ENCODE measurements at regions not wholly inside any gene's neighbourhood (a gene's known extent, or its start where the extent isn't known, plus 50 kb on each side); places are given as distances from the start of the nearest gene placed in this dataset.

DNA sequence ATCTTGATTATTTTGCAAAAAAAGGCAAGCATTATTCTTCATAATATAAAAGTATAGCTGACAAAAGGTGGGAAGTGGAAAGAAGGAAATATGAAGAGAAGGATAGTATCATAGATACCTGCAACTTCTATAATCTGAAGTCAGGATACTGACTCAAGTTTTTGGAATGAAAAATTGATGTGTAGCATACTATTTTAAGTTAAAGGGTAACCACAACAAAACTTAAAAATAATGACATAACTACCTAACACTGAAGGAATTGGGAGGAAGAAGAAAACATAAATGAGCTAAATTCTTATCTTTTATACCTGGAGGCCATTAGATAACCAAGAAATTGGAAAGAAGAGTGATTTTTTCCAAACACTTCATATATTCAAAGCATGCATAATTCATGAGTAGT is 51.8 kb upstream of the TLE1 start:
- Histone ChIP-seq H3K4me3 (ENCODE audit: low read length in 3 of 3) (no peak overlapping the region), H3K36me3 (ENCODE audit: control insufficient read depth in 2 of 3, insufficient read depth in 3 of 3, low read length in 3 of 3) (no peaks in the 10 kb centered on the region), H3K27me3 (ENCODE audit: control insufficient read depth, insufficient read depth, low read length) (no peaks in the 10 kb centered on the region), H3K4me1 (ENCODE audit: control insufficient read depth in 2 of 3, insufficient read depth in 2 of 3, low read depth in 1 of 3, low read length in 3 of 3) (no peaks in the 10 kb centered on the region), H3K27ac (ENCODE audit: low read depth in 2 of 2, low read length in 2 of 2) (no peak overlapping the region), H3K9ac (ENCODE audit: low read length in 3 of 3) (no peak overlapping the region), H3K9me3 (ENCODE audit: control insufficient read depth in 2 of 3, insufficient read depth in 1 of 3, low read length in 3 of 3) (no peaks in the 10 kb centered on the region)
- intact Hi-C loops (cut with DNase I) = no loop called here
- FAIRE-seq (no peak), DNase-seq (no peak)
- TF ChIP-seq, protein P1, sequence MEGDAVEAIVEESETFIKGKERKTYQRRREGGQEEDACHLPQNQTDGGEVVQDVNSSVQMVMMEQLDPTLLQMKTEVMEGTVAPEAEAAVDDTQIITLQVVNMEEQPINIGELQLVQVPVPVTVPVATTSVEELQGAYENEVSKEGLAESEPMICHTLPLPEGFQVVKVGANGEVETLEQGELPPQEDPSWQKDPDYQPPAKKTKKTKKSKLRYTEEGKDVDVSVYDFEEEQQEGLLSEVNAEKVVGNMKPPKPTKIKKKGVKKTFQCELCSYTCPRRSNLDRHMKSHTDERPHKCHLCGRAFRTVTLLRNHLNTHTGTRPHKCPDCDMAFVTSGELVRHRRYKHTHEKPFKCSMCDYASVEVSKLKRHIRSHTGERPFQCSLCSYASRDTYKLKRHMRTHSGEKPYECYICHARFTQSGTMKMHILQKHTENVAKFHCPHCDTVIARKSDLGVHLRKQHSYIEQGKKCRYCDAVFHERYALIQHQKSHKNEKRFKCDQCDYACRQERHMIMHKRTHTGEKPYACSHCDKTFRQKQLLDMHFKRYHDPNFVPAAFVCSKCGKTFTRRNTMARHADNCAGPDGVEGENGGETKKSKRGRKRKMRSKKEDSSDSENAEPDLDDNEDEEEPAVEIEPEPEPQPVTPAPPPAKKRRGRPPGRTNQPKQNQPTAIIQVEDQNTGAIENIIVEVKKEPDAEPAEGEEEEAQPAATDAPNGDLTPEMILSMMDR (IDR thresholded peaks at IDR 0.05; ENCODE audit: borderline replicate concordance, extremely low read depth, insufficient read depth) = no peak

DNA sequence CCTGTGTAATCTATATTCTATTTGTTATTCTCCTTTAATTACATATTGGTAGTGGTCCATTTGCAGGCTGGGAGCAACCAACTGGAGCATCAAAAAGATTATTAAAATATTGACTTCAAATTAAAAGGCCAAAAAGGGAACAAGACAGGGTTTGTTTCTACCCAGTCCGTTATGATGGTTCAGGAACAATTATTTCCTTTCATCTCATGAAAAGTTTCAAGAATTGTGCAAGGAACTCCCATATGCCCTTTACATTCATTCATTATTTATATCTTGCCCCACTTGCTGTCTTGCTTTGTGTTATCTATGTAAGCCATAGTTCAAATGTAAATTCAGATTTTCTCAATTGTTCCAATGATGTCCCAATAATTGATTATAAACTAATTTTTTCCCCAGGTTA is 58.7 kb upstream of the TLE1 start:
- H3K4me3 ChIP-seq (ENCODE audit: low read length in 3 of 3) = no peak overlapping the region
- H3K36me3 ChIP-seq (ENCODE audit: control insufficient read depth in 2 of 3, insufficient read depth in 3 of 3, low read length in 3 of 3) = no peaks in the 10 kb centered on the region
- FAIRE-seq (no peak), DNase-seq (no peak)
- TF ChIP-seq, protein P1 (IDR thresholded peaks at IDR 0.05; ENCODE audit: borderline replicate concordance, extremely low read depth, insufficient read depth) = no peak
- intact Hi-C loops (cut with DNase I) = no loop called here
- no peak overlapping the region for H3K27ac ChIP-seq (ENCODE audit: low read depth in 2 of 2, low read length in 2 of 2)
- no peaks in the 10 kb centered on the region for H3K27me3 ChIP-seq (ENCODE audit: control insufficient read depth, insufficient read depth, low read length)
- no peak overlapping the region for H3K9ac ChIP-seq (ENCODE audit: low read length in 3 of 3)
- no peaks in the 10 kb centered on the region for H3K4me1 ChIP-seq (ENCODE audit: control insufficient read depth in 2 of 3, insufficient read depth in 2 of 3, low read depth in 1 of 3, low read length in 3 of 3)
- H3K9me3 ChIP-seq (ENCODE audit: control insufficient read depth in 2 of 3, insufficient read depth in 1 of 3, low read length in 3 of 3) = no peaks in the 10 kb centered on the region

DNA sequence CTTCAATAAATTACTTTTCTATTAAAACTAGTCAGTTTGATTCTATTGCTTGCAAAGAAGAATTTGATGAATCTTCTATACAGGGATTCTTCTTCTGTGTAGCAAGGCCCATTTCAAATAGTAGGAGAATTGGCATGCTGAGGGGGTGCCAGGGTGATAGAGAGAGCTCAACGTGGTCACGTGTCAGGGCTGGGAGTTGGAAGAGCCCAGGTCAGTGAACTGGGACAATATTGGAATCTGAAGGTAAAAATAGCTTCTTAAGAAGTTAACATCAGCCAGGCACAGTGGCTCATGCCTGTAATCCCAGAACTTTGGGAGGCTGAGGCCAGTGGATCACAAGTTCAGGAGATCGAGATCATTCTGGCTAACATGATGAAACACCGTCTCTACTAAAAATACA is 64.1 kb upstream of the TLE1 start:
- Histone ChIP-seq H3K4me3 (ENCODE audit: low read length in 3 of 3) (no peak overlapping the region), H3K9me3 (ENCODE audit: control insufficient read depth in 2 of 3, insufficient read depth in 1 of 3, low read length in 3 of 3) (no peaks in the 10 kb centered on the region), H3K4me1 (ENCODE audit: control insufficient read depth in 2 of 3, insufficient read depth in 2 of 3, low read depth in 1 of 3, low read length in 3 of 3) (no peaks in the 10 kb centered on the region), H3K36me3 (ENCODE audit: control insufficient read depth in 2 of 3, insufficient read depth in 3 of 3, low read length in 3 of 3) (no peaks in the 10 kb centered on the region), H3K27ac (ENCODE audit: low read depth in 2 of 2, low read length in 2 of 2) (no peak overlapping the region), H3K27me3 (ENCODE audit: control insufficient read depth, insufficient read depth, low read length) (no peaks in the 10 kb centered on the region), H3K9ac (ENCODE audit: low read length in 3 of 3) (no peak overlapping the region)
- TF ChIP-seq, protein P1 (IDR thresholded peaks at IDR 0.05; ENCODE audit: borderline replicate concordance, extremely low read depth, insufficient read depth) = no peak
- intact Hi-C loops (cut with DNase I) = no loop called here
- FAIRE-seq (no peak), DNase-seq (no peak)

DNA sequence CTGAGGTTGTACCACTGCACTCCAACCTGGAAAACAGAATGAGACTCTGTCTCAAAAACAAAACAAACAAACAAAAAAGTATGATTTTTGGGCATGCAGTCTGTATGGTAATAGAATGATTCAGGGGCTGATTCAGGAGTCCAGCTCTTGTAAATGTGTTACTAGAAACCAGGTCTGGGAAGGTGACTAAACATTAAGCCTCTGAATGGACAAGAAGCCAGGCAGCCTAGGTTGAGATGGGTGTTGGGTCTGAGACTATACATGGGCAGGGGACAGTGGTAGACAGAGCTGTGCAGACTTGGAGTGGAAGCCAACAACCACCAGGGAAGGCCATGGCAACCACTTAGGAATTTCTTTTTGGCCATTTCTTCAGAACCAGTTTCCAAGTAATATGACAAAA is 64.9 kb upstream of the TLE1 start:
- H3K9ac ChIP-seq (ENCODE audit: low read length in 3 of 3) = no peak overlapping the region
- no peak overlapping the region for H3K27ac ChIP-seq (ENCODE audit: low read depth in 2 of 2, low read length in 2 of 2)
- no peaks in the 10 kb centered on the region for H3K36me3 ChIP-seq (ENCODE audit: control insufficient read depth in 2 of 3, insufficient read depth in 3 of 3, low read length in 3 of 3)
- TF ChIP-seq, protein P1 (IDR thresholded peaks at IDR 0.05; ENCODE audit: borderline replicate concordance, extremely low read depth, insufficient read depth) = no peak
- H3K4me3 ChIP-seq (ENCODE audit: low read length in 3 of 3) = no peak overlapping the region
- H3K9me3 ChIP-seq (ENCODE audit: control insufficient read depth in 2 of 3, insufficient read depth in 1 of 3, low read length in 3 of 3) = no peaks in the 10 kb centered on the region
- H3K4me1 ChIP-seq (ENCODE audit: control insufficient read depth in 2 of 3, insufficient read depth in 2 of 3, low read depth in 1 of 3, low read length in 3 of 3) = no peaks in the 10 kb centered on the region
- H3K27me3 ChIP-seq (ENCODE audit: control insufficient read depth, insufficient read depth, low read length) = no peaks in the 10 kb centered on the region
- no peak for FAIRE-seq
- DNase-seq = no peak
- intact Hi-C loops (cut with DNase I) = no loop called here
